GM12865 (cell line): ENCODE measurements at regions not wholly inside any gene's neighbourhood (a gene's known extent, or its start where the extent isn't known, plus 50 kb on each side); places are given as distances from the start of the nearest gene placed in this dataset.

Experiments used
- DNase-seq: peaks from one replicate; pipeline ENCODE4 v3.0.0; 2010; ENCODE audit warnings: low read depth
- H3K4me3 ChIP-seq: 2 replicates; pipeline ENCODE4 v1.5.1; 2011; ENCODE audit warnings: mild to moderate bottlenecking, low read depth, low read length, control low read depth
- CTCF ChIP-seq: IDR thresholded peaks from 2 replicates; pipeline ENCODE4 v1.5.1; 2011; ENCODE audit warnings: low read length, control low read depth, low read depth, inconsistent platforms; ENCODE audit not compliant: insufficient read depth; ENCODE audit errors: missing control alignments

- H3K4me3 ChIP-seq = no peak overlapping the region
- TF ChIP-seq CTCF = no peak
- no peak for DNase-seq
Observed at GRCh38 chr13:50697746-50698539, 145.5 kb downstream of the DLEU7 start.

- TF ChIP-seq CTCF = no peak
- no peak for DNase-seq
- no peak overlapping the region for H3K4me3 ChIP-seq
Observed at GRCh38 chr13:50699874-50700663, 143.4 kb downstream of the DLEU7 start.

- TF ChIP-seq CTCF = no peak
- no peak for DNase-seq
- H3K4me3 ChIP-seq = no peak overlapping the region
Observed at GRCh38 chr13:50700664-50701305, 142.7 kb downstream of the DLEU7 start.

GRCh38 chr13:50701469-50701868 is 142.0 kb downstream of the DLEU7 start:
- no peak overlapping the region for H3K4me3 ChIP-seq
- DNase-seq = no peak
- no peak for TF ChIP-seq CTCF

- TF ChIP-seq CTCF = no peak
- no peak overlapping the region for H3K4me3 ChIP-seq
- DNase-seq = no peak
Observed at GRCh38 chr13:50706505-50706904, 137.0 kb downstream of the DLEU7 start.

GRCh38 chr13:50707628-50708027 is 135.9 kb downstream of the DLEU7 start:
- DNase-seq = no peak
- no peak for TF ChIP-seq CTCF
- no peak overlapping the region for H3K4me3 ChIP-seq
